GM21576 (cell line): ENCODE measurements at regions not wholly inside any gene's neighbourhood (a gene's known extent, or its start where the extent isn't known, plus 50 kb on each side); places are given as distances from the start of the nearest gene placed in this dataset.
"Not testable (repeated sequence)": the region's sequence is repeated elsewhere in the genome, so short reads cannot be mapped to it uniquely, and the experiment has no call there.

Experiments used
- ATAC-seq: cut with Tn5 transposase; IDR thresholded peaks from one replicate; pipeline ENCODE4 v1.9.1; 2021; ENCODE audit warnings: mild to moderate bottlenecking, moderate library complexity; ENCODE audit not compliant: unreplicated experiment

DNA sequence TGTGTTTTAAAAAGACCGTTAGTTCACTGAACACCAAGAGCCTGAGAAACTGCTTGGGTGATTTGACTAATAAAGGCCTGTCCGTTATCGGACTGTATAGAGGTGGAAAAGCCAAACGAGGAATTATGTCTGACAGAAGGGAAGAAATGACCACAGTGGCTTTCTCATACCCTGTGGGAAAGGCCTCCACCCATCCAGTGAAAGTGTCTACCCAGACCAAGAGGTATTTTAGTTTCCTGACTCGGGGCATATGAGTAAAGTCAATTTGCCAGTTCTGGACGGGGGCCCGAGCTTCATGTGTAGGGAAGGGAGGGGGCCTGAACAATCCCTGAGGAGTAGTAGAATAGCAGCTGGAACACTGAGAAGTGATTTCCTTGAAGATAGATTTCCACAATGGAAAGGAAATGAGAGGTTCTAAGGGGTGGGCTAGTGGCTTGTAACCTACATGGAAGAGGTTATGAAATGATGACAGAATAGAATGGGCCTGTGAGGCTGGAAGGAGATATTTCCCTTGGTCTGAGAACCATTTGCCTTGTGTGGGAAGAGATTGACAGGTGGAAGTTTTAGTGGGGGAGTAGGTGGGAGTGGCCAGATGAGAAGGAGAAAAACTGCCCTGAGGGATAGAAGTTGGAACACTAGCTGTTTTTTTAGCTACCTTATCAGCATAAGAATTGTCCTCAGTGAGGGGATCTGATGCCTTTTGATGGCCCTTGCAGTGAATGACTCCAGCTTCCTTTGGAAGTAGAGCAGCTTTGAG lies 106.4 kb upstream of the PPM1J start:
- ATAC-seq = not testable (repeated sequence)

DNA sequence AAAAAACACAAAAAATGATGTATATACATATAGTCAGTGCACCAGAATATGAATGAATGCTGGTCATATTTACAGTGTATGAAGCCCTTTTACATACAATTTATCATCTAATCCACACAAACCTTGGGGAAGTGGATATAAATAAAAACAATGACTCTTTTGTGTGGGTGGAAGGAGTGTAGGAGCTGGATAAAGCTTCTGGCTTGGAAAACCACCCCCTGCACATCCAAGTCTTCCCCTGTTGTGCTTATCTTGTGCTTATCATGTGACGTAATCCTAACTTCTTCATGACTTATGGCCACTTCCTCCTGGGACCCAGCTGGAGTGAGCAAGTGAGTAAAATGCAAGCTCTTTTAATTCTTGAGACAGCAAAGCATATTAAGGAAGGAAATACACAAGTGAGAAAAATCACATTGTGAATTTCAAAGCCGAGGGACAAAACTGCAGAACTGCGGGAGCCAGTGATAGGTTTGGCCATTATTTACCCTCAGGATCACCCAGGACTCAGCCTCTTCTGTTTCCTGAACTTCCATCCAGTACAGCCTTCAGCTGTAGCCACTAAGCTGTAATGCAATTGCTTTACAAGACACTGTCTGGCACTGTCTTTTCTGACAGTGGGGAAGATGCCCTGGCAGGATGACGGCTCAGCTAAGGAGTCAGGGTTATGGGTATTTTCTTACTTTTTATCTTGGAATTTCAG lies 104.0 kb upstream of the PPM1J start:
- ATAC-seq = no peak

DNA sequence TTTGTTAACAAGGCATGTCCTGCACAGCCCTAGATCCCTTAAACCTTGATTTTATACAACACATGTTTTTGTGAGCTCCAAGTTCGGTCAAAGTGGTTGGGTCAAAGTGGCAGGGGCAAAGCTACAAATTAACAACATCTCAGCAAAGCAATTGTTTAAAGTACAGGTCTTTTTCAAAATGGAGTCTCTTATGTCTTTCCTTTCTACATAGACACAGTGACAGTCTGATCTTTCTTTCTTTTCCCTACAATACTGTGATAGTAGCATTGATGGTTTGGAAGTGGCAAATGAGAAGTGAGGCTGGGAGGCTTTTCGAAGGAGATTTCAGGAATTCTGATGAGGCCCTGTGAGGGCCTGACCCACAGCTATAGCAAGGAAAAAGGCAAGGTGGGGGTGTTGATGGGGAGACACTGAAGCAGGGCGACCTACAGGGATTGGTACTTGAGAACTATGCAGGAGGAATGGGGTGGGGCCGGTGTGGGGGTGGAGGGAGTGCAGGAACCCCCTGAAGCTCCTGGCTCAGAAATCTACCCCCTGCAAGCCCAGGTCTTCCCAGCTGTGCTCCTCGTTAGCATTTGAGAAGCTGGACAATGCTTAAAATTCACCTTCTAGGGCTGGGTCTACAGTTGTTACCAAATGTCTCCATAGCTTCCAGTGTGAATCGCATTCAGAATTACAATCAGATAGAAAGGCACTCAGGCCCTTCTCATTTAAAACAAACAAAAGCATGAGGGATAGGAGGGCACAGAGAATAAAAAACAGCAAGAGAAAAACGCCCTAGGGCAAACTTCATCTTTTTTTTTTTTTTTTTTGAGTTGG lies 102.6 kb upstream of the PPM1J start:
- no peak for ATAC-seq

GRCh38 chr1:112815376-112815775 lies 100.2 kb upstream of the PPM1J start:
- no peak for ATAC-seq

DNA sequence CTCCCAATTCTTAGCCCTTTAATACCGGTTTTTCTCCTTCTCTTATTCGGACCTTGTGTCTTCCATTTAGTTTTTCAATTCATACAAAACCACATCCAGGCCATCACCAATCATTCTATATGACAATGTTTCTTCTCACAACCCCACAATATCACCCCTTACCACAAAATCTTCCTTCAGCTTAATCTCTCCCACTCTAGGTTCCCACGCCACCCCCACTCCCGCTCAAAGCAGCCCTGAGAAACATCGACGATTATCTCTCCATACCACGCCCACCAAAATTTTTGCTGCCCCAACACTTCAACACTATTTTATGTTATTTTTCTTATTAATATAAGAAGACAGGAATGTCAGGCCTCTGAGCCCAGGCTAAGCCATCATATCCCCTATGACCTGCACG lies 99.5 kb upstream of the PPM1J start:
- ATAC-seq = not testable (repeated sequence)

- ATAC-seq = no peak
Measured at GRCh38 chr1:112808861-112809684, 93.9 kb upstream of the PPM1J start.

DNA sequence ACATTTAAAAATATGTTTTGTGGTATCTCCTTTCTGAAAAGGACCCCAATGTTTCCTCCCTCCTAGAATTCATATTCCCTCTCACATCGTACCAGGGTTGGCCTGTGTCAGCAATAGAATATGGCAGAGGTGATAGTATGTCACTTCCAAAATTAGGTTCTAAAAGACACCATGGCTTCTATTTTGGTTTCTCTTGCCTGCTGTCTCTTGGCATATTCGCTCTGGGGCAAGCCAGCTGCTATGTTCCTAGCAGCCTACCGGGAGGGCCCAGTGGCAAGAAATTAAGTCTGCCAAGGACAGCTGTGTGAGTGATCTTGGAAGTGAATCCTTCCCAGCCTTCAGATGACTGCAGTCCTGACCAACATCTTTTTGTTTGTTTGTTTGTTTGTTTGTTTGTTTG lies 92.9 kb upstream of the PPM1J start:
- ATAC-seq = no peak

DNA sequence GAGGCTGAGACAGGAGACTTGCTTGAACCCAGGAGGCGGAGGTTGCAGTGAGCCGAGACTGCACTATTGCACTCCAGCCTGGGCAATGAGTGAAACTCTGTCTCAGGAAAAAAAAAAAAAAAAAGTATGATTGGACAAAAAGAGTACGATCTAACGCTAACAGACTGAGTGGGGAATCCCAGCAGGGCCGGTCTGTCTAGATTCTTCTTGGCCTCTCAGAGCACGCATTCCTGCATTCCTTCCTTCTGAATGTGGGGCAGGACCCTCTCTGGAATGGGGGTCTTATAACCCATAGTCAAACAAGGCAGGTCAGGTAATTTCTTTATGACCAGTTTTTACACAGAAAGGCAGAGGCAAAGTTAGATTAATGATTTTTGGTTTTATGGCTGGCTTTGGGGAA lies 92.0 kb upstream of the PPM1J start:
- no peak for ATAC-seq

- no peak for ATAC-seq
Measured at GRCh38 chr1:112806090-112806642, 91.0 kb upstream of the PPM1J start.

GRCh38 chr1:112805155-112805853 lies 90.2 kb upstream of the PPM1J start:
- ATAC-seq = no peak

GRCh38 chr1:112803906-112804762 lies 89.0 kb upstream of the PPM1J start:
- peak; percentile 70 for ATAC-seq

DNA sequence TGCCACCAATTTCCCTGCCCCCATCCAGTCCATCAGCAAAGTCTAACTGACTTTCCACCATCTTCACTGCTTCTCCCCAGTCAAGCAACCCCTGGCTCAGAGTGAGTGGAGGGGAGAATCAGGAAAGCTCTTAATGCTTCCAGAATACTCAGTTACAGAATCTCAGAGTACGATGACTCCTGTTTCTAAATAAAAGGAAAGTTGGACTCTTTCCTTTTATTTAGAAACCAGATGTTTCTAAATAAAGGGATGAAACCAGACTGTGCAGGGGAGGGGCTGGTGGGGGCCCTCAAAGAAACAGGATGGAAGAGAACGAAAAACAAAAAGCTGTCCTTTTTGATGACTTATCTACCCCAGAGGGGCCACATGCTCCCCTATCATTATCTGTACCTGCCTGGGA lies 85.2 kb upstream of the PPM1J start:
- no peak for ATAC-seq

DNA sequence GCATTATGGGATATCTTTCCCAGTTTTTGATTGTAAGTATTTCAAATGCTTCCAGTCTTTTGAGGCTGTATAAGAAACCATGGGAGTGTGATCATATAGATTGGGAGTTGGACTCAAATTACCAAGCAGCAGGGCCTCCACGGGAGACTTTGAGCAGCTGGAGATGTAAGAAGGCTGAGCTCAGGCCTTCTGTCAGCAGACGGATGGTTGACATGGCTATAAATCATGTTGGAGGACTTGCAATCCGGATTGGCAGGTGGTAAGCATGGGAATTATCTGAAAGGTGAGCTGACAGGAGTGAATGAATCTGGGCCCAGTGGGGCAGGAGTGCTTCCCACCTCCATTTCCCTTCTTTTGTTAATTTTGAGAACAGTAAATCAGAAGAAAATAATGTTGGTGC lies 83.2 kb upstream of the PPM1J start:
- ATAC-seq = no peak

- no peak for ATAC-seq
Measured at GRCh38 chr1:112797224-112797623, 82.1 kb upstream of the PPM1J start.

GRCh38 chr1:112794654-112795239 lies 79.6 kb upstream of the PPM1J start:
- no peak for ATAC-seq

DNA sequence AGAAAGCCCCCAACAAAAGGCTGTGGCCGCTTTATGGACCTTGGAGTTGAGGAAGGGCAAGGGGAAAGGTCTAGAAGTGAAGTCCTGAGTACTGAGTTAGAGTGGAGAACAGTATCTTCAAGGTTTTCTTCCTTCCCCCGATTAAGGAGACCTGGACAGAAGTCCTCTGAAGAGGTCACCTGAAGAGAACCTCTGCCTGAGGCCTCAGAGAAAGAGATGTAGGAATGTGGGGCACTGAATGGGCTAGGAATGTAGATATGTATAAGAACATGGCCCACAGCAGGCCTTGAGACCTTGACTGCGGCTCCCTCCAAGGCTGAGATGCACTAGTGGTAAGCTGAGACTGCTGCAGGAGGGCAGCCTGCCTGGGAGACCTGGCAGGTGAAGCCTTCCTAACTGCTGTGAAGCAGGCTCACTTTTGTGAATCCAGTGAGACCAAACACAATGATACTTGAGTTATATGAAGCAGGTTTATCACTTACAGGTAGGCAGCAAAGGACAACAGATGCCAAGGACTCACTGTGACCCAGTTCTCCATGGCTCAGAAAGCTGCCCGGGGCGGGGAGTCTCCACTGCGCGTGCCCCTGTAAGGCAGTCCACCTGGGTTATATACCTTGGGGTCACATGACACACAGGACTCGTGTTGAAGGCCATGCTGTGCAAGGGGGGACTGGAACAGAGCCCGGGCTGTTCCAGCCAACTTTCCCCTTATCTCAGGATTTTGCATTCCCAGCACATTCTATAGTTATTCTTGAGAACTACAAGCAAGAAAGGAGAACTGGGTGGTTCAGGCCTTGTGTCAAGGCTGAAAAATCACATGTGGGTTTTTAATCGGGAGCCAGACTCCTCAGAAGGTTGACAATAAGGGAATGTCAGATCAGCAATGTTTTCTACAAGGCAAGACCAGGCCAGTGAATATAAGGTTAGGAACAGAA lies 78.8 kb upstream of the PPM1J start:
- ATAC-seq = no peak

GRCh38 chr1:112791723-112792104 lies 76.6 kb upstream of the PPM1J start:
- ATAC-seq = no peak
